Activated CD4-positive, alpha-beta T cell treated with anti-CD3 and anti-CD28 coated beads, Interleukin-2, amount 10 ng/mL, durations not matched to agents 24 days and 14 days (primary cell): ENCODE measurements at regions not wholly inside any gene's neighbourhood (a gene's known extent, or its start where the extent isn't known, plus 50 kb on each side); places are given as distances from the start of the nearest gene placed in this dataset.

Experiments
- DNase-seq: peaks from one replicate; pipeline ENCODE4 v3.0.0; 2022
- H3K27ac Mint-ChIP-seq: one replicate; pipeline ENCODE4 v1.8.0; 2022; ENCODE audit warnings: mild to moderate bottlenecking, mixed read lengths
- H3K27me3 Mint-ChIP-seq: one replicate; pipeline ENCODE4 v1.8.0; 2022; ENCODE audit warnings: mixed read lengths
- H3K36me3 Mint-ChIP-seq: one replicate; pipeline ENCODE4 v1.8.0; 2022; ENCODE audit warnings: low read depth, mild to moderate bottlenecking, mixed read lengths
- H3K4me1 Mint-ChIP-seq: one replicate; pipeline ENCODE4 v1.8.0; 2021; ENCODE audit warnings: mixed read lengths
- H3K4me3 Mint-ChIP-seq: one replicate; pipeline ENCODE4 v1.8.0; 2022; ENCODE audit warnings: mild to moderate bottlenecking, moderate library complexity, mixed read lengths
- H3K9me3 Mint-ChIP-seq: one replicate; pipeline ENCODE4 v1.8.0; 2021; ENCODE audit warnings: mixed read lengths
- intact Hi-C: fragments of 100-400 bp; cut with micrococcal nuclease; formaldehyde crosslinking; loops from one replicate; pipeline ENCODE4 v1.15.1; 2023

GRCh38 chr2:217074576-217075255 is 214.9 kb upstream of the TNP1 start:
- Mint-ChIP-seq H3K9me3 (no peaks in the 10 kb centered on the region), H3K4me1 (peaks cover 11% of the 10 kb centered on the region), H3K27ac (no peak overlapping the region), H3K36me3 (no peaks in the 10 kb centered on the region), H3K27me3 (no peaks in the 10 kb centered on the region), H3K4me3 (no peak overlapping the region)
- DNase-seq, result no peak
- intact Hi-C loops, result no loop called here

- no peak for DNase-seq
- no peaks in the 10 kb centered on the region for H3K9me3 Mint-ChIP-seq
- H3K4me1 Mint-ChIP-seq, result peaks cover 7% of the 10 kb centered on the region
- no peak overlapping the region for H3K4me3 Mint-ChIP-seq
- H3K27me3 Mint-ChIP-seq, result no peaks in the 10 kb centered on the region
- intact Hi-C loops, result no loop called here
- no peak overlapping the region for H3K27ac Mint-ChIP-seq
- no peaks in the 10 kb centered on the region for H3K36me3 Mint-ChIP-seq
These were observed 211.6 kb upstream of the TNP1 start for GRCh38 chr2:217071416-217071815.

GRCh38 chr2:217070611-217071010 is 210.7 kb upstream of the TNP1 start:
- Mint-ChIP-seq H3K27me3 (no peaks in the 10 kb centered on the region), H3K4me1 (peaks cover 7% of the 10 kb centered on the region), H3K9me3 (no peaks in the 10 kb centered on the region), H3K27ac (no peak overlapping the region), H3K4me3 (no peak overlapping the region), H3K36me3 (no peaks in the 10 kb centered on the region)
- intact Hi-C loops, result no loop called here
- DNase-seq, result no peak

GRCh38 chr2:217070043-217070430 is 210.2 kb upstream of the TNP1 start:
- no peak for DNase-seq
- Mint-ChIP-seq H3K27ac (no peak overlapping the region), H3K4me3 (no peak overlapping the region), H3K4me1 (peaks cover 2% of the 10 kb centered on the region), H3K9me3 (no peaks in the 10 kb centered on the region), H3K36me3 (no peaks in the 10 kb centered on the region), H3K27me3 (no peaks in the 10 kb centered on the region)
- intact Hi-C loops, result no loop called here

GRCh38 chr2:217069263-217070042 is 209.6 kb upstream of the TNP1 start:
- Mint-ChIP-seq H3K4me3 (no peak overlapping the region), H3K27ac (no peak overlapping the region), H3K27me3 (no peaks in the 10 kb centered on the region), H3K4me1 (no peaks in the 10 kb centered on the region), H3K36me3 (no peaks in the 10 kb centered on the region), H3K9me3 (no peaks in the 10 kb centered on the region)
- no peak for DNase-seq
- intact Hi-C loops, result no loop called here

GRCh38 chr2:217068677-217069250 is 208.9 kb upstream of the TNP1 start:
- Mint-ChIP-seq H3K4me1 (peaks cover 2% of the 10 kb centered on the region), H3K9me3 (no peaks in the 10 kb centered on the region), H3K4me3 (no peak overlapping the region), H3K27ac (no peak overlapping the region), H3K27me3 (no peaks in the 10 kb centered on the region), H3K36me3 (no peaks in the 10 kb centered on the region)
- intact Hi-C loops, result no loop called here
- no peak for DNase-seq

- Mint-ChIP-seq H3K9me3 (no peaks in the 10 kb centered on the region), H3K4me1 (peaks cover 5% of the 10 kb centered on the region), H3K27me3 (peaks cover 2% of the 10 kb centered on the region), H3K36me3 (no peaks in the 10 kb centered on the region), H3K27ac (no peak overlapping the region), H3K4me3 (no peak overlapping the region)
- intact Hi-C loops, result no loop called here
- no peak for DNase-seq
These were observed 207.9 kb upstream of the TNP1 start for GRCh38 chr2:217067787-217068186.

GRCh38 chr2:217066510-217067270 is 206.8 kb upstream of the TNP1 start:
- no peak overlapping the region for H3K27ac Mint-ChIP-seq
- H3K9me3 Mint-ChIP-seq, result no peaks in the 10 kb centered on the region
- peaks cover 2% of the 10 kb centered on the region for H3K27me3 Mint-ChIP-seq
- peaks cover 5% of the 10 kb centered on the region for H3K4me1 Mint-ChIP-seq
- no peaks in the 10 kb centered on the region for H3K36me3 Mint-ChIP-seq
- intact Hi-C loops, result no loop called here
- H3K4me3 Mint-ChIP-seq, result no peak overlapping the region
- no peak for DNase-seq

GRCh38 chr2:217065695-217066405 is 206.0 kb upstream of the TNP1 start:
- no peak overlapping the region for H3K27ac Mint-ChIP-seq
- no peak for DNase-seq
- peaks cover 2% of the 10 kb centered on the region for H3K27me3 Mint-ChIP-seq
- H3K36me3 Mint-ChIP-seq, result no peaks in the 10 kb centered on the region
- H3K4me3 Mint-ChIP-seq, result no peak overlapping the region
- no peaks in the 10 kb centered on the region for H3K9me3 Mint-ChIP-seq
- peaks cover 5% of the 10 kb centered on the region for H3K4me1 Mint-ChIP-seq
- intact Hi-C loops, result no loop called here

- no peak for DNase-seq
- no peak overlapping the region for H3K27ac Mint-ChIP-seq
- H3K9me3 Mint-ChIP-seq, result no peaks in the 10 kb centered on the region
- peaks cover 5% of the 10 kb centered on the region for H3K4me1 Mint-ChIP-seq
- no peaks in the 10 kb centered on the region for H3K36me3 Mint-ChIP-seq
- H3K4me3 Mint-ChIP-seq, result no peak overlapping the region
- intact Hi-C loops, result no loop called here
- H3K27me3 Mint-ChIP-seq, result peaks cover 2% of the 10 kb centered on the region
These were observed 205.1 kb upstream of the TNP1 start for GRCh38 chr2:217065012-217065290.

GRCh38 chr2:217064234-217065011 is 204.6 kb upstream of the TNP1 start:
- DNase-seq, result no peak
- intact Hi-C loops, result no loop called here
- H3K4me1 Mint-ChIP-seq, result peaks cover 5% of the 10 kb centered on the region
- H3K27me3 Mint-ChIP-seq, result peaks cover 2% of the 10 kb centered on the region
- no peak overlapping the region for H3K27ac Mint-ChIP-seq
- no peaks in the 10 kb centered on the region for H3K9me3 Mint-ChIP-seq
- no peaks in the 10 kb centered on the region for H3K36me3 Mint-ChIP-seq
- H3K4me3 Mint-ChIP-seq, result no peak overlapping the region

- no peak overlapping the region for H3K4me3 Mint-ChIP-seq
- H3K4me1 Mint-ChIP-seq, result peaks cover 5% of the 10 kb centered on the region
- intact Hi-C loops, result no loop called here
- no peaks in the 10 kb centered on the region for H3K36me3 Mint-ChIP-seq
- no peak for DNase-seq
- no peaks in the 10 kb centered on the region for H3K9me3 Mint-ChIP-seq
- no peak overlapping the region for H3K27ac Mint-ChIP-seq
- H3K27me3 Mint-ChIP-seq, result peaks cover 2% of the 10 kb centered on the region
These were observed 203.4 kb upstream of the TNP1 start for GRCh38 chr2:217063238-217063755.

GRCh38 chr2:217062768-217063167 is 202.9 kb upstream of the TNP1 start:
- Mint-ChIP-seq H3K27ac (no peak overlapping the region), H3K4me3 (no peak overlapping the region), H3K27me3 (peaks cover 4% of the 10 kb centered on the region), H3K9me3 (no peaks in the 10 kb centered on the region), H3K4me1 (peaks cover 5% of the 10 kb centered on the region), H3K36me3 (no peaks in the 10 kb centered on the region)
- DNase-seq, result no peak
- intact Hi-C loops, result no loop called here
